Non-pigmented ciliary epithelial cell (primary cell): ENCODE measurements at regions not wholly inside any gene's neighbourhood (a gene's known extent, or its start where the extent isn't known, plus 50 kb on each side); places are given as distances from the start of the nearest gene placed in this dataset.

ENCODE experiments used
- DNase-seq: peaks from one replicate; pipeline ENCODE4 v3.0.0-alpha.2; 2010; ENCODE audit warnings: low read depth

- DNase-seq, result no peak
These were observed 186.5 kb upstream of the FSTL5 start for GRCh38 chr4:162350331-162350730.

GRCh38 chr4:162349395-162349794, 185.6 kb upstream of the FSTL5 start:
- no peak for DNase-seq

GRCh38 chr4:162347842-162348213, 184.0 kb upstream of the FSTL5 start:
- no peak for DNase-seq

DNA sequence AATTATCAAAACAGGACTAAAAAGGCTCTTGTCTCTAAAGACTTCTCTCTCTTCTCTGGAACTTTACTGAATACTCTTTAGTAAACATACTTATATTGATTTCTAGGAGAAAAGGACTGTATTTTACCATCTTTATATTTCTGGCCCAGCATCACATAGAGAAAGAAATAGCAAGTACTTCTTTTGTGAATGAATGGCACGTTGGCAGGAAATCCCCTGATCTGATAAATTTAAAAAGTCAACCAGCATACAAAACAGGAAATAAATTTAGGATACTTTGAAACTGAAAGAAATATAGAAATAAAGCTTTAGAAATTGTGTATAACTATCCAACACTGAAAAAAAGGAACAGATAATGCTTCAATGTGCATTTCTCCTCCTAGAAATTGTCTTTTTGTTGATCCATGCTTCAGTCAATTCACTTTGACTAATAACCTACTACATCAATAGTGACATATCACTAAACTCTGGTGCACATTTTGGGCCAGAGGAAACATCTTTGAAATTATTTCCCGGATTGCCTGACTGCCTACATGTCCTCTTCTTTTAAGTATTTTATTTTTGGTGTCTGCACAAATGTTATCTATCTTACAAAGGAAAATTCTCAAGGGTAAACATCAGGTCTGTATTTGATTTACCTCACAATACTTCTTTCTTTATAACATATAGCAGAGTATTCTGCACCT, 183.5 kb upstream of the FSTL5 start:
- no peak for DNase-seq

GRCh38 chr4:162343967-162344366, 180.2 kb upstream of the FSTL5 start:
- DNase-seq, result no peak

- no peak for DNase-seq
These were observed 177.7 kb upstream of the FSTL5 start for GRCh38 chr4:162341533-162341932.

DNA sequence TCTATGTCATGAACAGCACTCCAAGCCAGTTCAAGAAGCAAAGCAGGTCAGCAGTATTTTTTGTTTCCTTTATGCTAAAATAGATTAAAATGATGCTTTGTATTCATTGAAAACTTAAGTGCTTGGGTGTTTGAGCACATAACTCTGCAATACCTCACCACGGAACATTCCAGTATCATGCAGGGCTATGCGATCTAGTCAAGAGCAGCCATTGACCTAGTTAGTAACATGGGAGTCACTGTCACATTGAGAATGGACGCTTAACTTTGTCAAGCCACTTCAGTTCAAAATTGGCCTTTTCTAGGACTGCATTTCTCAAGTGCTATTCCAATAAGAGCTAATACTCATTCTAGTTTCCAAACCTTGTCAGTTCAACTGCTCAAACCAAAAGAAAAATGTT, 160.1 kb upstream of the FSTL5 start:
- no peak for DNase-seq

- no peak for DNase-seq
These were observed 158.3 kb upstream of the FSTL5 start for GRCh38 chr4:162322054-162322453.

DNA sequence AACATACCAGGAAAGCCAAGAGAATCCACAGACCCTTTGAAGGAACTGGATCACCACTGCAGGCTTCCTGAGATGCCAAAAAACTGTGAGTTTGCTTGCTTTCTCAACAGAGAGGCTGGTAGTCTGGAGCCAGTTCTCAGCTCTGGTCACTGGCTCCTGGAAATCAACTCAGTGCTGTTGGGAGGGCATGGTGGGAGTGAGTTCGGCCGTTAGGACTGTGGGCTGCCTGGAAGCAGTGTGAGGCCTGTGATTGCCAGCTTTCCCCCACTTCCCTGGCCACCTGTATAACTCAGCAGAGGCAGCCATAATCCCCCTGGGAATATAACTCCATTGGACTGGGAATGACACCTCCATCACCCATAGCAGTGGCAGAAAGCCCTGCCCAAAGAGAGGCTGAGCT, 122.0 kb upstream of the FSTL5 start:
- DNase-seq, result no peak

GRCh38 chr4:162282684-162283083, 118.9 kb upstream of the FSTL5 start:
- DNase-seq, result no peak

- DNase-seq, result no peak
These were observed 110.6 kb upstream of the FSTL5 start for GRCh38 chr4:162274354-162274753.

GRCh38 chr4:162272215-162272614, 108.4 kb upstream of the FSTL5 start:
- DNase-seq, result no peak

DNA sequence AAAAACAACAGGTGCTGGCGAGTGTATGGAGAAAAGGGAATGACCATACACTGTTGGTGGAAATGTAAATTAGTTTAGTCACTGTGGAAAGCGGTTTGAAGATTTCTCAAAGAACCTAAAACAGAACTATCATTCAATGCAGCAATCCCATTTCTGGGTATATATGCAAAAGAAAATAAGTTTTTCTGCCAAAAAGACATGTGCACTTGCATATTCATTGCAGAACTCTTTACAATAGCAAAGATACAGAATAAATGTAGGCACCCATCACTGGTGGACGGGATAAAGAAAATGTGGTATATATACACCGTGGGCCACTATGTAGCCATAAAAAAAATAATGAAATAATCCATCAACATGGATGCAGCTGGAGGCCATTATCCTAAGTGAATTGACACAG, 105.1 kb upstream of the FSTL5 start:
- no peak for DNase-seq

DNA sequence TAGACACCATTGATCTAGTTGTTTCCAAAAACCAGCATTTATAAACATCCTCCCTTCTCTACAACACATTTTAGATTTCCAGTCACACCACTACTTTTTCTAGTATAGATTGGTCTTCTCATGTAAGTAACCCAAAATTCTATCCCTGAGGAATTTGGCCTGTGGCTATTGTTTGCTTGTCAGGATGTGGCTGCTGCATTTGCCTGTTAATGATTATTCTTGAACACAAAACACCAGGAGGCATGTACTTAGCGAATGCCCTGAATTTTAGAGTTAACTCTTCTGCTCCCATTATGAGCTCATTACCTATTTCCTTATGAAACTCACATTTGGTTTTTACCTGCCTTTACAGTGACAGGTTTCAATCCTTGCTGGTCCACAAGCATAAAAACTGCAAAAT, 102.0 kb upstream of the FSTL5 start:
- no peak for DNase-seq

GRCh38 chr4:162245051-162245450, 81.3 kb upstream of the FSTL5 start:
- no peak for DNase-seq

DNA sequence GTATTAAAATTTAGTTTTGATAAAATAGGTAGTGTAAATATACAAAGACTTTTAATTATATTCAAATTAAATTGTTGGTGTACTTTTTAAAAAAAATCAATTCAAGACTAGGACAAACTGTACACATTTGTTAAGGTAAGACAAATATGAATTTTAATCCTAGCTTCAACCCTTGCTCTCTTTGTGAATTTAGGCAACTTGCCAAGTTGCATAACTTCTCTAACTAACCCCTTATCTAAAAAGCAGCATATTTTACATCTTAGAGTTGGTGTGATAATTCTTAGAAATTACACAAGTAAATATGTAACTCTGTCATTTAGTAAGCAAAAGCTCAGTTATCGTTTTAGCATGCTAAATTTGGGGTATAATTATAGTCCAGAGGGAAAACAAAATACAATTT, 78.1 kb upstream of the FSTL5 start:
- no peak for DNase-seq

GRCh38 chr4:162239992-162240769, 76.4 kb upstream of the FSTL5 start:
- no peak for DNase-seq

GRCh38 chr4:162237676-162238075, 73.9 kb upstream of the FSTL5 start:
- no peak for DNase-seq

DNA sequence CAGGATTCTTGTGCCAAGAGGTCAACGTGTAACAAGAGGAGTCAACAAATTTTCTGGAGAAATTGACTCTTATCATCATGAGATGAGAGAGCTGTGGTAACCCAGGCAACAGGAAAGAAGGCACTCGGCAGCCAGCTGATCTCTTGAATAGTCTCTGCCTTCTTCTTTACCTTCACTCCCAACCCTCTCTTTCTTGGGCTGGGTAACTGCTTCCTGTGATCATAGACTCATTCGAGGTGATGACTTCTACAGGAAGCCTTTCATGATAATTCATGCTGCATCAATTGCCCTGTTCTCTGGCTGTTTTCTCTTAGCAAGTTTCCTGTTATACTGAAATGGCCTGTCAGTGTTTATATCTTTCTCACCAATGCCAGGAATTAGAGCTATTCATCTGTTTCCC, 70.8 kb upstream of the FSTL5 start:
- DNase-seq, result no peak

DNA sequence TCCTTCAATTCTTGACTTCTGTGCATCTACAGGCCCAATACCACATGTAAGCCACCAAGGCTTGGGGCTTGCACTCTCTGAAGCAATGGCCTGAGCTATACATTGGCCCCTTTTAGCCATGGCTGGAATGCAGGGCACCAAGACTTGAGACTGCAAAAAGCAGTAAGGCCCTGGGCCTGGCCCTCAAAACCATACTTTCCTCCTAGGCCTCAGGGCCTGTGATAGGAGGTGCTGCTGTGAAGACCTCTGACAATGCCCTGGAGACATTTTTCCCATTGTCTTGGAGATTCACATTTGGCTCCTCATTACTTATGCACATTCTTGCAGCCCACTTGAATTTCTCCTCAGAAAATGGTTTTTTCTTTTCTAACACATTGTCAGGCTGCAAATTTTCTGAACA, 68.5 kb upstream of the FSTL5 start:
- no peak for DNase-seq

DNA sequence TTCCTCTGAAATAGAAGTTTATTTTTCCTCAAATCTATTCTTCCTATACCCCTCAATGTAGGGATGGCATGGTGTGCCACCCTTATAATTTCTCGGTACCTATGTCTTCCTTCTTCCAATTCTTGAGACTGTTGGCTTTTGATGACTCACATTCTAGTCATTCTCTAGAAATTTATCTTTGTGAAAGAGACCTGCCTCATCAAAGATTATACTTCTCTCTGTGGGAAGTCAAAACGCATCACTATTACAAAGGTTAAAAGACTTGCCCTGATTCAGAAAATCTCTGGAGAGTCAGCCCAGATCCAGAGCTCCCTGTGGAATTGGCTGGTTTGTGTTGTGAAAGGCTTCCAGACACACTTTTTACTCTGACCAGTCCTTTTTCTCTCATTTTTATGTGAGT, 65.9 kb upstream of the FSTL5 start:
- DNase-seq, result no peak

- no peak for DNase-seq
These were observed 57.3 kb upstream of the FSTL5 start for GRCh38 chr4:162221148-162221547.
